BJ (cell line): ENCODE measurements at regions not wholly inside any gene's neighbourhood (a gene's known extent, or its start where the extent isn't known, plus 50 kb on each side); places are given as distances from the start of the nearest gene placed in this dataset.

Source experiments
- CTCF ChIA-PET: fragments of 350-600 bp; formaldehyde crosslinking; extraction: SDS; loops from one replicate; lab custom pipeline; 2021; ENCODE audit warnings: antibody characterized with exemption, inconsistent platforms; lab: Yijun Ruan, JAX
- POLR2A ChIA-PET: fragments of 300-600 bp; sonication (Branson Sonifier 250); formaldehyde crosslinking; extraction: SDS; loops from one replicate; lab custom pipeline; 2021; ENCODE audit warnings: antibody characterized with exemption; lab: Charles Lee
- DNase-seq: peaks from one replicate; pipeline ENCODE4 v3.0.0-alpha.2; 2011; ENCODE audit warnings: low read depth
- H3K27me3 ChIP-seq: 2 replicates; pipeline ENCODE4 v1.6.0; 2011; ENCODE audit warnings: low read length; ENCODE audit not compliant: control insufficient read depth, insufficient read depth
- H3K36me3 ChIP-seq: 2 replicates; pipeline ENCODE4 v1.5.1; 2011; ENCODE audit warnings: low read length; ENCODE audit not compliant: control insufficient read depth, insufficient read depth
- H3K4me3 ChIP-seq: 2 replicates; pipeline ENCODE4 v1.5.1; 2011; ENCODE audit warnings: low read depth, mild to moderate bottlenecking, control low read depth, low read length
- CTCF ChIP-seq: IDR thresholded peaks from 2 replicates; pipeline ENCODE4 v1.5.1; 2011; ENCODE audit warnings: low read depth, mild to moderate bottlenecking, control low read depth, inconsistent platforms, low read length, moderate library complexity; ENCODE audit not compliant: insufficient read depth

- ChIA-PET POLR2A (no interaction called here), CTCF (interaction anchor here (1.7 kb wide), 1 partner anchor 17 kb away, joined by 5 read pairs; no protein-coding TSS in a partner anchor)
- Histone ChIP-seq H3K27me3 (no peaks in the 10 kb centered on the region), H3K36me3 (no peaks in the 10 kb centered on the region), H3K4me3 (no peak overlapping the region)
- no peak for TF ChIP-seq CTCF
- DNase-seq, result no peak
Measured at GRCh38 chr12:75913502-75914351, 117.8 kb downstream of the PHLDA1 start.

GRCh38 chr12:75909714-75910656, 121.6 kb downstream of the PHLDA1 start:
- no peak for DNase-seq
- H3K27me3 ChIP-seq, result no peaks in the 10 kb centered on the region
- no peak overlapping the region for H3K4me3 ChIP-seq
- POLR2A ChIA-PET, result interaction anchor here (0.5 to 0.6 kb wide), 3 partner anchors 11 to 679 kb away, joined by 3 read pairs; no protein-coding TSS in a partner anchor
- TF ChIP-seq CTCF, result no peak
- CTCF ChIA-PET, result no interaction called here
- H3K36me3 ChIP-seq, result no peaks in the 10 kb centered on the region

GRCh38 chr12:75908961-75909605, 122.5 kb downstream of the PHLDA1 start:
- POLR2A ChIA-PET, result interaction anchor here (0.5 kb wide), 1 partner anchor 680 kb away, joined by 3 read pairs; no protein-coding TSS in a partner anchor
- no peak for TF ChIP-seq CTCF
- CTCF ChIA-PET, result interaction anchor here (0.7 kb wide), 1 partner anchor 125 kb away, joined by 3 read pairs; no protein-coding TSS in a partner anchor
- DNase-seq, result peak; percentile 25
- H3K36me3 ChIP-seq, result no peaks in the 10 kb centered on the region
- H3K27me3 ChIP-seq, result no peaks in the 10 kb centered on the region
- no peak overlapping the region for H3K4me3 ChIP-seq

- no peak for TF ChIP-seq CTCF
- Histone ChIP-seq H3K27me3 (no peaks in the 10 kb centered on the region), H3K36me3 (no peaks in the 10 kb centered on the region), H3K4me3 (no peak overlapping the region)
- CTCF ChIA-PET, result no interaction called here
- POLR2A ChIA-PET, result no interaction called here
- no peak for DNase-seq
Measured at GRCh38 chr12:75905922-75906321, 125.7 kb downstream of the PHLDA1 start.
